ENCODE measurements at regions not wholly inside any gene's neighbourhood (a gene's known extent, or its start where the extent isn't known, plus 50 kb on each side); places are given as distances from the start of the nearest gene placed in this dataset.

DNA sequence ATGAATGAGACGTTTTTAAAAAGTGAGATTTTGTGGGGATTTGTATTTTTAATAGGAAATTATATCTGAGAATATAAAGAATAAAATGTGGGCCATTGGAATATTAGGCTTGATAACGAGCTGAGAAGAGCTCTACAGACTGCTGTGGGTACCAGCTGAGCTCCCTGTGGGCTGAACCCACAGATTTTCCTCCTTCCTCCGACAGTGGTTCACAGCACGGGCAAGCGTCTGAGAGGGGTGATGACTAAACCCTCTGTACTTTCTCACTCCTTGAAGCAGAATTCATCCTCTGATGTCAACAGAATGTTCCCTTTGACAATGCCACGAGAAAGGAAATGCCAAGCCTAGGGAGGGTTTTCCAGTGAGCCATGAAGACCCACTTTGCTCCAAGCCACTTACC is 102.7 kb upstream of the AJAP1 start:
- H4K20me1 ChIP-seq (replicated peaks; ENCODE audit: control insufficient read depth, extremely low read depth, insufficient read depth, low read length) = no peaks in the 10 kb centered on the region
- H3K9ac ChIP-seq (replicated peaks; ENCODE audit: extremely low read depth, insufficient read depth, low read length) = no peak overlapping the region
- intact Hi-C loops (cut with micrococcal nuclease) = no loop called here
- H3K79me2 ChIP-seq (ENCODE audit: control insufficient read depth, insufficient read depth, low read length) = no peaks in the 10 kb centered on the region
- DNase-seq (ENCODE audit: low read depth, low spot score) (no peak), FAIRE-seq (no peak)
- no peak for TF ChIP-seq CTCF (IDR thresholded peaks at IDR 0.05; ENCODE audit: extremely low read depth in 1 of 2, insufficient read depth in 1 of 2, low read depth in 1 of 2, low read length in 2 of 2)
- TF ChIP-seq JUN (IDR thresholded peaks at IDR 0.05; ENCODE audit: borderline replicate concordance, insufficient read depth, insufficient read length, low read depth) = no peak
- no peak for TF ChIP-seq GATA2 (IDR thresholded peaks at IDR 0.05; ENCODE audit: insufficient read depth, insufficient read length, low read depth, low read length)
- TF ChIP-seq, protein P1, sequence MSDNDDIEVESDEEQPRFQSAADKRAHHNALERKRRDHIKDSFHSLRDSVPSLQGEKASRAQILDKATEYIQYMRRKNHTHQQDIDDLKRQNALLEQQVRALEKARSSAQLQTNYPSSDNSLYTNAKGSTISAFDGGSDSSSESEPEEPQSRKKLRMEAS (IDR thresholded peaks at IDR 0.05; ENCODE audit: insufficient read depth, insufficient read length) = no peak
- TF ChIP-seq EZH2 (IDR thresholded peaks at IDR 0.05; ENCODE audit: borderline replicate concordance, low read depth, low read length, severe bottlenecking) = no peak
- no peak for TF ChIP-seq POLR2A (IDR thresholded peaks at IDR 0.05; ENCODE audit: low read depth, low read length)
- TF ChIP-seq POLR2AphosphoS5 (IDR thresholded peaks at IDR 0.05; ENCODE audit: insufficient read depth, low read depth, low read length) = no peak
- TF ChIP-seq FOS (IDR thresholded peaks at IDR 0.05; ENCODE audit: borderline replicate concordance, insufficient read depth, low read length) = no peak
- TF ChIP-seq MYC (IDR thresholded peaks at IDR 0.05; ENCODE audit: low read depth, low read length) = no peak
- no peaks in the 10 kb centered on the region for H3K36me3 ChIP-seq (ENCODE audit: control insufficient read depth in 2 of 2, extremely low read depth in 1 of 2, insufficient read depth in 2 of 2, low read length in 2 of 2)
- ChIA-PET CTCF (no interaction called here), POLR2A (no interaction called here)
- H3K27me3 ChIP-seq (ENCODE audit: control insufficient read depth in 2 of 2, insufficient read depth in 2 of 2, low read length in 2 of 2) = no peaks in the 10 kb centered on the region
- H3K27ac ChIP-seq (ENCODE audit: insufficient read depth, low read depth, low read length) = no peak overlapping the region
- no peak overlapping the region for H3K4me3 ChIP-seq (replicated peaks in 1 of 3; ENCODE audit: insufficient read depth in 1 of 3, low read depth in 1 of 3, low read length in 3 of 3)
- dilution Hi-C loops (cut with MboI; ENCODE audit: extremely low pct_ligation_motif_present, low sequenced_read_pairs) = no loop called here
- H3K4me2 ChIP-seq (ENCODE audit: insufficient read depth, low read length) = no peak overlapping the region
- H3K9me1 ChIP-seq (replicated peaks; ENCODE audit: control insufficient read depth, extremely low read depth, insufficient read depth, low read length) = no peaks in the 10 kb centered on the region
- no TSS peak for BruUV-seq (replicated peaks)
- peaks cover 5% of the 10 kb centered on the region for H3K9me3 ChIP-seq (replicated peaks; ENCODE audit: control insufficient read depth, insufficient read depth, low read length)
- no peaks in the 10 kb centered on the region for H3K4me1 ChIP-seq (ENCODE audit: control insufficient read depth, extremely low read depth, insufficient read depth, low read length)
- no peak overlapping the region for H2AFZ ChIP-seq (ENCODE audit: low read depth, low read length)
